Fibroblast of skin of left quadriceps (primary cell): ENCODE measurements at regions not wholly inside any gene's neighbourhood (a gene's known extent, or its start where the extent isn't known, plus 50 kb on each side); places are given as distances from the start of the nearest gene placed in this dataset.

ENCODE experiments used
- DNase-seq, 2 experiments: peaks; one replicate each; pipeline ENCODE4 v3.0.0-alpha.2; 2013; ENCODE audit warnings: low read depth in 2 of 2

GRCh38 chr20:54272901-54273488 is 65.1 kb downstream of the PFDN4 start:
- no peak for DNase-seq

- DNase-seq = no peak
Observed at GRCh38 chr20:54275359-54276111, 67.6 kb downstream of the PFDN4 start.

GRCh38 chr20:54276577-54277169 is 68.8 kb downstream of the PFDN4 start:
- DNase-seq = no peak

GRCh38 chr20:54278262-54278661 is 70.4 kb downstream of the PFDN4 start:
- no peak for DNase-seq

- DNase-seq = no peak
Observed at GRCh38 chr20:54282625-54283024, 74.7 kb downstream of the PFDN4 start.

GRCh38 chr20:54283253-54283652 is 75.4 kb downstream of the PFDN4 start:
- DNase-seq = no peak

- no peak for DNase-seq
Observed at GRCh38 chr20:54284928-54285704, 77.2 kb downstream of the PFDN4 start.

- no peak for DNase-seq
Observed at GRCh38 chr20:54290636-54291035, 82.7 kb downstream of the PFDN4 start.

GRCh38 chr20:54291339-54292010 is 83.6 kb downstream of the PFDN4 start:
- DNase-seq = no peak

GRCh38 chr20:54292185-54292584 is 84.3 kb downstream of the PFDN4 start:
- DNase-seq = peak; percentile 50 to 54

- no peak for DNase-seq
Observed at GRCh38 chr20:54293526-54293925, 85.6 kb downstream of the PFDN4 start.

- no peak for DNase-seq
Observed at GRCh38 chr20:54294094-54294493, 86.2 kb downstream of the PFDN4 start.

- no peak for DNase-seq
Observed at GRCh38 chr20:54295686-54296085, 87.8 kb downstream of the PFDN4 start.

- DNase-seq = peak; percentile 69 to 72
Observed at GRCh38 chr20:54305421-54305820, 97.5 kb downstream of the PFDN4 start.

- DNase-seq = no peak
Observed at GRCh38 chr20:54306985-54307710, 99.3 kb downstream of the PFDN4 start.

- DNase-seq = no peak
Observed at GRCh38 chr20:54308804-54309203, 100.9 kb downstream of the PFDN4 start.

GRCh38 chr20:54318892-54319291 is 111.0 kb downstream of the PFDN4 start:
- DNase-seq = no peak

- DNase-seq = peak; percentile 34 to 36
Observed at GRCh38 chr20:54320148-54320607, 112.3 kb downstream of the PFDN4 start.

GRCh38 chr20:54321352-54322087 is 113.6 kb downstream of the PFDN4 start:
- no peak for DNase-seq

- DNase-seq = no peak
Observed at GRCh38 chr20:54323227-54323734, 115.4 kb downstream of the PFDN4 start.
